HG03064 (cell line): ENCODE measurements at regions not wholly inside any gene's neighbourhood (a gene's known extent, or its start where the extent isn't known, plus 50 kb on each side); places are given as distances from the start of the nearest gene placed in this dataset.

ENCODE experiments used
- ATAC-seq: cut with Tn5 transposase; IDR thresholded peaks from one replicate; pipeline ENCODE4 v1.9.1; 2021; ENCODE audit warnings: low read depth; ENCODE audit not compliant: unreplicated experiment

DNA sequence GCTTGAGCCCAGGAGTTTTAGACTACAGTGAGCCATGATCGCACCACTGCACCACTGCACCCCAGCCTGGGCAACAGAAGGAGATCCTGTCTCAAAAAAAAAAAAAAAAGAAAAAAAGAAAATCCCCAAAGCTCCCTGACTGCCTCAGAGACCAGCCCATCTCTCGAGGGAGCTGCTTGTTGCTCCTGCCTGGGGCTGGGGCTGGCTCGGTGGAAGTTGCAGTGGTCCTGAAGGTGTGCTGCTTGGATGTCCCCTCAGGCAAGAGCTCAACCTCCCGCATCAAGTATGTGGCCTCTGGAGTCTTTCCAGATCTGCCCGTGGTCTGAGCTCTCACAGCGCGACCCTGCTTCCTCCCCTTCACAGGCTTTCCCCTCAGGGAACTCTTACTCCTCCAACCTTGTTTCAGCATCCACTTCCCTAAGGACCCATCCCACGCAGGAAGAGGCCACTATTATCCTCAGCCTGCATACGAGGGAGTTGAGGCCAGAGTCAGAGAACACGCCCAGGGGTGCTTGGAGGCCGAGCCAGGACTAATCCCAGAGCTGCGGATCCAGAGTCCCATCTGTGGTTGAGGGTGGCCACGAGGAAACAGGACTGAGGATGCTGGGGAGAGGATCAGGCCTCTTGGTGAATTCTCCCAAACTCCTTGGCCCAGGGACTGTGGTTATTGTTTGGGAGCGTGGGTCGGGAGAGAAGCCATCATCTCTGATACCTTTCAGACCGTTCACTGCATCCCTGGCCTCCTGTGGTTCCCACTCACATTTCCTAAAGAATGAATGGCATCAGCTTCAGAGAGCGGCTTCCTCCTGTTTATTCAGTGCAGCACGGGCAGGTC is 624.6 kb downstream of the AACS start:
- ATAC-seq, result no peak

GRCh38 chr12:125690841-125691240 is 625.6 kb downstream of the AACS start:
- ATAC-seq, result no peak

DNA sequence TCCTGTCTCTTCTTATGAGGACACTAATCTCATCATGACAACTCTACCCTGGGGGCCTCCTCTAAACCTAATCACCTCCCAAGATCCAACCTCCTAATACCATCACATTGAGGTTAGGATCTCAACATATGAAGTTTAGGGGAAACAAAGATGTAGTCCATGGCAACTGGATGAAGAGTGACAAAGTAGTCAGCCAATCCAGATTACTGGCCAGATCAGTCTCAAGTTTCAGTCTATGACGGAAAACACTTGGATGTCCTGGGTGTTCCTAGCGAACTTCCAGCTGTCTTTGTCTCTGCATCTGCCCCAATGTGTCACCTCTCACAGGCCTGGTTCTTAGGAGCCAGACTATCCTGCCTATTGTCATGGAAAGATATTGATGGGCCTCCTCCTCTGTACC is 630.8 kb downstream of the AACS start:
- ATAC-seq, result no peak

DNA sequence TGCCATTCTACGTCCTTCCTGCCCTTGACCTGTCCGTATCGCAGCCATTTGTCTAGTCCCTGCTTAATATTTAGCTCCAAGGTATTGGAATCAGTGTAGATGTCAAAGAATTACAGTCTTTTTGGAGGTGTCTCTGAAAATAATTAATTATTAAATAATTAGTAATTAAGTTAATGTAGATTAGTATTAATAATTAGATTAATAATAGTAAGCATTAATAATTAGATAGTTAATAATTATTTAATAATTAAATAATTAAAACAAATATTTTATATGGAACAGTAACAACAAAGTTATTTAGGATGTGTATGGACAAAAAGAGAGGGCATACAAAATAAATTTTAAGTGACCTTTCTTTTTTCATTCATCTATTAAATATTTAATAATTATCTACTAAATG is 639.6 kb downstream of the AACS start:
- no peak for ATAC-seq

DNA sequence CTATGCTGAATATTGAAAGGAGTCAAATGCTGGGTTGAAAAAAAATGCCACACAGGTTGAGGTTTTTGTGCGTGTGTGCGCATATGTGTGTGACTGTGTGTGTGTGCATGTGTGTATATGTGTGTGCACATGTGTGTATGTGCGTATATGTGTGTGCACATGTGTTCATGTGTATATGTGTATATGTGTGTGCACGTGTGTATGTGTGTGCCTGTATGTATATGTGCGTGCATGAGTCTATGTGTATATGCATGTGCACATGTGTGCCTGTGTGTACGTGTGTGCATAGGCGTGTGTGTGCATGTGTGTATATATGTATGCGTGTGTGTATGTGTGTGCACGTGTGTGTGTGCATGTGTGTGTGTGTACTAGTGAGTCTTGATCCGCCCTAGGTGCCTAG is 655.7 kb downstream of the AACS start:
- no peak for ATAC-seq

DNA sequence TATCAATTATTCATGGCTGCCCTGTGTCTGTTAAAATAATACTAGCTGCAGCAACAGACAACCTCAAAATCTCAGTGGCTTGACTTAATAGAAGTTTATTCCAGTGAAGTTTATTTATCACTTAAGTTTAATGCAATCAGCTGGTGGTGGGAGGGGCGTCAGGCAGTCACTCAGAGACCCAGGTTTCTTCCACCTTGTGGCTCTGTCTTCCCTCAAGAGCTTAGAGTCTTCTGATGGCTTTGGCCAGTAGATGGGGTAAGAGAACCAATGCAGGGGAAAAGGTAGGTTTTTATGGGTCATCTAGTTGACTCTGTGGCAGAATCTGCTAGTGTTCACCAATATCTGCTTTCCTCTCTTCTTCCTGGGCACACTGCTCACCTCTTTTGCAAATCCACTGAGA is 668.9 kb downstream of the AACS start:
- ATAC-seq, result no peak

- no peak for ATAC-seq
Measured at GRCh38 chr12:125738211-125738610, 673.0 kb downstream of the AACS start.

- no peak for ATAC-seq
Measured at GRCh38 chr12:125742413-125742812, 677.2 kb downstream of the AACS start.

- no peak for ATAC-seq
Measured at GRCh38 chr12:125744201-125744600, 679.0 kb downstream of the AACS start.

GRCh38 chr12:125755512-125755911 is 690.3 kb downstream of the AACS start:
- no peak for ATAC-seq

DNA sequence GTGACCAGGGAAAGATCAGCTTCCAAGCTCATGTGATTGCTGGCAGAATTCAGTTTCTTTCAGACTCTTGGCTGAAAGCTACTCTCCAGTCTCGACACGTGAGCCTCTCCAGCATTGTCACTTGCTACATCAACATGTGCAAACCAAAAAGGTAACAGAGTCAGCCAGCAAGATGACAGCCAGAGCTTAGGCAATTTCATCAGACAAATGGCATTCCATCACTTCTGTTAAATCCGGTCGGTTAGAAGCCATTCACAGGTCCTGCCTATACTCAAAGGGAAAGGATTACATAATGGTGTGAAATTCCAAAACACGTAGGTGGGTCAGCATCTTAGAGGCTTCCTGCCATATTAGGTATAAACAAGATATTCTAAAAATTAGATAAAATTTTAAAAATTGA is 700.9 kb downstream of the AACS start:
- ATAC-seq, result no peak

GRCh38 chr12:125772403-125772802 is 707.2 kb downstream of the AACS start:
- no peak for ATAC-seq

DNA sequence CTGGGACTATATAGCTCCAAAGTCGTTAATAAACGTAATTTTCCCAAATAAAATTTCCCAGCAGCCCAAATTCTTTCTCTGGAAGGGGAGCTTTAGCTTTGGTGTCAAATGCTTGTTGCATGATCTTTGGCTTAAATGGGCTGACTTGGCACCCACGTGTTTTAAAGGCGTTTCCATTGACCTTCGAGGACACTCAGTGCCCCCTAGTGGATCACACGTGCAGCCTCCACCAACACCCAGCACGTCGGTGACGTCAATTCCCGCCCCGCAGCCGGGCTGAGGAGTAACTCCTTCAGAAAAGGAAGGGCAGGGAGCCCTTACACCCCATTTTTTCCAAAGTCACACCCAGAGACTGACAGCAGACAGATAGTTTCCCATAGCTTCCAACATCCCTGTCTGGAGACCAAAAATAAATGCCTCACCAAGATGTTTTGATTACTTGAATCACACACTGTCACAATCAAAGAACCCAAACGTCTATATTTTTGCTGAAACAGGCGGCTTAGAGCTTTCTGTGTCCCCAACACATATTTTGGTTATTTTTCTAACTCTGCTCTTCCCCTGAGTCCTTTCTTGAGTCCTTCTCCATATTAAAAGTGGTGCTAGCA is 707.9 kb downstream of the AACS start:
- no peak for ATAC-seq

- no peak for ATAC-seq
Measured at GRCh38 chr12:125775507-125775906, 710.3 kb downstream of the AACS start.

- ATAC-seq, result no peak
Measured at GRCh38 chr12:125776212-125776611, 711.0 kb downstream of the AACS start.

DNA sequence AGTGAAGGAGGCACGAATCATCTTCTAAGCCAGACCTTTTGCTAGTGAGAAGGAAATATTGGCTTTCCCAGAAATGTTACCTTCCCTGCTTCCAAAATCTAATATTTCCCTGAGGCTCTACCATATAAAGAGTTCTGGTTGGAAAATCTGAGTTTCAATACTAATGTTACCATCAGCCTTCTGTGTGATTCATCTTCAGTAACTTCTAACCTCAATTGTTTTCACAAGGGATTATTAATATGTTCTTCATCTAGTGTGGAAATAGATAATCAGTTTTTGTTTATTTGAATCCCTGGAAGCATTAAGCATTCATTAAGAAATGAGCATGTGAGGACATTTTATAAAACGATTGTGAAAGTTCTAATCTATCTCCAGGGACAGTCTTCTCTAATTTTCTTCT is 720.9 kb downstream of the AACS start:
- ATAC-seq, result no peak

DNA sequence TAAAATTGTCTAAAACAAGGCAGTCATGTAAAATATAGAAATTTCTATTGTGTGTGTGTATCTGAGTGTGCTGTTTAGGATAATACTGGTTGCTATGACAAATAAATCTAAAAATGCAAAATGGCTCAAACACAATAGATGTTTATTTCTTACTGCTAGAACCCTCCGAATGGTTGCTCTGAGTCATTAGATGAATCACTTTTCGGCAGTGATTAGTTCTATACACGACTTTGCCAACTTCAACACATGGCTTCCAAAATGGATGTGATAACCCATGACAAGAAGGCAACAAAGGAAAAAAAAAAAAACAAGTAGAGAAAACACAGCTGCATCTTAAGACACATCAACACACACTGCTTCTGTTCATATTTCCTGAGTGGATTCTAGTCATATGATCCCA is 729.2 kb downstream of the AACS start:
- no peak for ATAC-seq

DNA sequence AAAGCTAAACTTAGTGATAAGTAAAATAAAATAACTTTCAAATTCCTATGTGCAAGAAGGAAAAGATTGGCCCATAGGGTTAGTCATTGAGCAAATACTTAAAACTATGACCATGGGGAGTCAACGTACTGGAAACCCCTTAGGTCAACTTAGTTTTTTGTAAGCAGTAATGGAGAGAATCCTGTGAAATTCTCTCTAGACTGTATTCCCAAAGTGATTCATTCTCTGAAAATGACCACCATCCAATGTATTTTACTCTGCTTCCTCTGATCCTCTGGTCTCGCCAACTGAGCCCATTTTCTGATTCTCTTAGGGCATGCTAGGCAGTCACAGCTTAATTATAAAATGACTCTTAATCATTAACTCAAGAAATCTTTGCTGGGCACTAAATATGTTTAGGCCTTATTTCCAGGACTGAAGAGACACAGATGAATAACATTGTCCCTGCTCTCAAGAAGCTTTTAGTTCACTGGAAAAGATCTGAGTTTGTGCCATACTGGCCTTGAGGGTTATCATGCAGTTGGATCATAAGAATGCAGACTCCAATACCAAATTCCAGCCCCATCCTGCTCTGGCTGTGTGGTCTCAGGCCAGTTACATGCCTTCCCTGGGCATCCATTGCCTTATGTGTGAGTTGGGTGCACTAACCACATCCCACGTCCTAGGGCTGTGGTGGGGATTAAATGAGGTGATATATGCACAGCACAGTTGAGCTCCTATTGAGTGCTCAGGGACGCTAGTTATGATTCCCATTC is 732.4 kb downstream of the AACS start:
- no peak for ATAC-seq

- ATAC-seq, result no peak
Measured at GRCh38 chr12:125804660-125805059, 739.4 kb downstream of the AACS start.

DNA sequence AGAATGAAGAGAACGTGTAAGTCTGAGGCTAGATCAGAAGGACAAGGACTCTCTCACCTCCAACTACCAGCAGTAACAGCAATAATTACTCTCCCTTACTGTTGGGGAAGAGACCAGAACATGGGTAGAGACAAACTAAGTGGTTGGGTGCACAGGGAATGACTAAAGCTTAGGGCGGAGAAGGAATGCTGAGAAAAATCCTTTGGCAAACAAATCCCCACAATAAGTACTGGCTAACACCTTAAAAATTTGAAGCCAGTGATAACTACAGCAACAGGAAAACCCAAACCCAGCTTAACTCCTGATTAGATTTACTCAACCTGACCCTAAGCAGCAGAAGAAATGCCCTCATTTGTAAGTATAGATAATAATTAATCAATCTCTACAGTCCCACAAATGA is 759.0 kb downstream of the AACS start:
- no peak for ATAC-seq

GRCh38 chr12:125835852-125836251 is 770.6 kb downstream of the AACS start:
- no peak for ATAC-seq

DNA sequence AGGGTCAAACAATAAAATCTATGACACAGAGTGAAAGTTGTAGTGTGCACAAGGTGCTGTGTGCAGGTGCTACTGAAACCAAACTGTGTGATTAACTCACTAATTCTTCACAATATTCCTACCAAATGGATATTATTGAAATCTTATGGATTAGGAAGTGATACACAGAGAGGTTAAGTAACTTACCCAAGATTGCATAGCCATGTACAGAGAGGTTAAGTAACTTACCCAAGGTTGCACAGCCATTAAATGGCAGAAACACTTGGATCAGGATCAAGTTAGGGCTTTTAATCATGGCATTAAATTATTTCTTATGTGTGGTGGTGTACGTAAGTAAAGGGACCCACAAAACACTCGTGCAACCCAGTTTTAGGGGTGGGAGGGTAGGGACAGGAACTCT is 771.4 kb downstream of the AACS start:
- ATAC-seq, result no peak
